ENCODE measurements at regions not wholly inside any gene's neighbourhood (a gene's known extent, or its start where the extent isn't known, plus 50 kb on each side); places are given as distances from the start of the nearest gene placed in this dataset.

DNA sequence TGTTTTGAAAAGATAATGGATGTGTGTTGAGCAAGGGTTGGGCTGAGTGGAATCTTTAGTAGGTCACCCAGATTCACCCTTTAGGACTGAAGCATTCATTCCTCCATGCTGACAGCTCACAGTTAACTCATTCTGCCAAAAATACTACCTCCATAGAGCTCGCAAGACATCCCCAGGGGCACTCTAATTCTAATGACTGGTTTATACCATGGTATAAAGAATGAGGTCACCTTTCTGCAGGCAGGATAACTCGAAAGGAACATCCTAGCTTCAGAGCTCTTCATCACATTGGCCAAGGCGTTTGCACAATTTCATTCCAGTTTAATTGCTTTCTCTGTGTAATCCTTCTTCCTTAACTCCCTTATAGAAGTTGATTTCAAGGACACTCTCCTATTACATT lies 1257.2 kb upstream of the EYS start:
- TF ChIP-seq, protein P1, sequence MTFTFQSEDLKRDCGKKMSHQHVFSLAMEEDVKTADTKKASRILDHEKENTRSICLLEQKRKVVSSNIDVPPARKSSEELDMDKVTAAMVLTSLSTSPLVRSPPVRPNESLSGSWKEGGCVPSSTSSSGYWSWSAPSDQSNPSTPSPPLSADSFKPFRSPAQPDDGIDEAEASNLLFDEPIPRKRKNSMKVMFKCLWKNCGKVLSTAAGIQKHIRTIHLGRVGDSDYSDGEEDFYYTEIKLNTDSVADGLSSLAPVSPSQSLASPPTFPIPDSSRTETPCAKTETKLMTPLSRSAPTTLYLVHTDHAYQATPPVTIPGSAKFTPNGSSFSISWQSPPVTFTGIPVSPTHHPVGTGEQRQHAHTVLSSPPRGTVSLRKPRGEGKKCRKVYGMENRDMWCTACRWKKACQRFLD (tag by site-specific recombination; IDR thresholded peaks at IDR 0.05) = no peak
- TF ChIP-seq, protein P2, sequence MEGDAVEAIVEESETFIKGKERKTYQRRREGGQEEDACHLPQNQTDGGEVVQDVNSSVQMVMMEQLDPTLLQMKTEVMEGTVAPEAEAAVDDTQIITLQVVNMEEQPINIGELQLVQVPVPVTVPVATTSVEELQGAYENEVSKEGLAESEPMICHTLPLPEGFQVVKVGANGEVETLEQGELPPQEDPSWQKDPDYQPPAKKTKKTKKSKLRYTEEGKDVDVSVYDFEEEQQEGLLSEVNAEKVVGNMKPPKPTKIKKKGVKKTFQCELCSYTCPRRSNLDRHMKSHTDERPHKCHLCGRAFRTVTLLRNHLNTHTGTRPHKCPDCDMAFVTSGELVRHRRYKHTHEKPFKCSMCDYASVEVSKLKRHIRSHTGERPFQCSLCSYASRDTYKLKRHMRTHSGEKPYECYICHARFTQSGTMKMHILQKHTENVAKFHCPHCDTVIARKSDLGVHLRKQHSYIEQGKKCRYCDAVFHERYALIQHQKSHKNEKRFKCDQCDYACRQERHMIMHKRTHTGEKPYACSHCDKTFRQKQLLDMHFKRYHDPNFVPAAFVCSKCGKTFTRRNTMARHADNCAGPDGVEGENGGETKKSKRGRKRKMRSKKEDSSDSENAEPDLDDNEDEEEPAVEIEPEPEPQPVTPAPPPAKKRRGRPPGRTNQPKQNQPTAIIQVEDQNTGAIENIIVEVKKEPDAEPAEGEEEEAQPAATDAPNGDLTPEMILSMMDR (tag by site-specific recombination; IDR thresholded peaks at IDR 0.05) = no peak
- TF ChIP-seq MEIS1 (CRISPR knock-in tag; IDR thresholded peaks at IDR 0.05; ENCODE audit: borderline replicate concordance) = no peak
- TF ChIP-seq, protein P3, sequence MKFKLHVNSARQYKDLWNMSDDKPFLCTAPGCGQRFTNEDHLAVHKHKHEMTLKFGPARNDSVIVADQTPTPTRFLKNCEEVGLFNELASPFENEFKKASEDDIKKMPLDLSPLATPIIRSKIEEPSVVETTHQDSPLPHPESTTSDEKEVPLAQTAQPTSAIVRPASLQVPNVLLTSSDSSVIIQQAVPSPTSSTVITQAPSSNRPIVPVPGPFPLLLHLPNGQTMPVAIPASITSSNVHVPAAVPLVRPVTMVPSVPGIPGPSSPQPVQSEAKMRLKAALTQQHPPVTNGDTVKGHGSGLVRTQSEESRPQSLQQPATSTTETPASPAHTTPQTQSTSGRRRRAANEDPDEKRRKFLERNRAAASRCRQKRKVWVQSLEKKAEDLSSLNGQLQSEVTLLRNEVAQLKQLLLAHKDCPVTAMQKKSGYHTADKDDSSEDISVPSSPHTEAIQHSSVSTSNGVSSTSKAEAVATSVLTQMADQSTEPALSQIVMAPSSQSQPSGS (tag by site-specific recombination; IDR thresholded peaks at IDR 0.05; ENCODE audit: low read depth) = no peak
- TF ChIP-seq, protein P4, sequence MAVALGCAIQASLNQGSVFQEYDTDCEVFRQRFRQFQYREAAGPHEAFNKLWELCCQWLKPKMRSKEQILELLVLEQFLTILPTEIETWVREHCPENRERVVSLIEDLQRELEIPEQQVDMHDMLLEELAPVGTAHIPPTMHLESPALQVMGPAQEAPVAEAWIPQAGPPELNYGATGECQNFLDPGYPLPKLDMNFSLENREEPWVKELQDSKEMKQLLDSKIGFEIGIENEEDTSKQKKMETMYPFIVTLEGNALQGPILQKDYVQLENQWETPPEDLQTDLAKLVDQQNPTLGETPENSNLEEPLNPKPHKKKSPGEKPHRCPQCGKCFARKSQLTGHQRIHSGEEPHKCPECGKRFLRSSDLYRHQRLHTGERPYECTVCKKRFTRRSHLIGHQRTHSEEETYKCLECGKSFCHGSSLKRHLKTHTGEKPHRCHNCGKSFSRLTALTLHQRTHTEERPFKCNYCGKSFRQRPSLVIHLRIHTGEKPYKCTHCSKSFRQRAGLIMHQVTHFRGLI (tag by site-specific recombination; IDR thresholded peaks at IDR 0.05) = no peak
- TF ChIP-seq ZNF514 (tag by site-specific recombination; IDR thresholded peaks at IDR 0.05) = no peak
- no peak for TF ChIP-seq KLF16 (tag by site-specific recombination; IDR thresholded peaks at IDR 0.05)
- TF ChIP-seq, protein P5, sequence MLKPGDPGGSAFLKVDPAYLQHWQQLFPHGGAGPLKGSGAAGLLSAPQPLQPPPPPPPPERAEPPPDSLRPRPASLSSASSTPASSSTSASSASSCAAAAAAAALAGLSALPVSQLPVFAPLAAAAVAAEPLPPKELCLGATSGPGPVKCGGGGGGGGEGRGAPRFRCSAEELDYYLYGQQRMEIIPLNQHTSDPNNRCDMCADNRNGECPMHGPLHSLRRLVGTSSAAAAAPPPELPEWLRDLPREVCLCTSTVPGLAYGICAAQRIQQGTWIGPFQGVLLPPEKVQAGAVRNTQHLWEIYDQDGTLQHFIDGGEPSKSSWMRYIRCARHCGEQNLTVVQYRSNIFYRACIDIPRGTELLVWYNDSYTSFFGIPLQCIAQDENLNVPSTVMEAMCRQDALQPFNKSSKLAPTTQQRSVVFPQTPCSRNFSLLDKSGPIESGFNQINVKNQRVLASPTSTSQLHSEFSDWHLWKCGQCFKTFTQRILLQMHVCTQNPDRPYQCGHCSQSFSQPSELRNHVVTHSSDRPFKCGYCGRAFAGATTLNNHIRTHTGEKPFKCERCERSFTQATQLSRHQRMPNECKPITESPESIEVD (tag by site-specific recombination; IDR thresholded peaks at IDR 0.05) = no peak
- TF ChIP-seq, protein P6, sequence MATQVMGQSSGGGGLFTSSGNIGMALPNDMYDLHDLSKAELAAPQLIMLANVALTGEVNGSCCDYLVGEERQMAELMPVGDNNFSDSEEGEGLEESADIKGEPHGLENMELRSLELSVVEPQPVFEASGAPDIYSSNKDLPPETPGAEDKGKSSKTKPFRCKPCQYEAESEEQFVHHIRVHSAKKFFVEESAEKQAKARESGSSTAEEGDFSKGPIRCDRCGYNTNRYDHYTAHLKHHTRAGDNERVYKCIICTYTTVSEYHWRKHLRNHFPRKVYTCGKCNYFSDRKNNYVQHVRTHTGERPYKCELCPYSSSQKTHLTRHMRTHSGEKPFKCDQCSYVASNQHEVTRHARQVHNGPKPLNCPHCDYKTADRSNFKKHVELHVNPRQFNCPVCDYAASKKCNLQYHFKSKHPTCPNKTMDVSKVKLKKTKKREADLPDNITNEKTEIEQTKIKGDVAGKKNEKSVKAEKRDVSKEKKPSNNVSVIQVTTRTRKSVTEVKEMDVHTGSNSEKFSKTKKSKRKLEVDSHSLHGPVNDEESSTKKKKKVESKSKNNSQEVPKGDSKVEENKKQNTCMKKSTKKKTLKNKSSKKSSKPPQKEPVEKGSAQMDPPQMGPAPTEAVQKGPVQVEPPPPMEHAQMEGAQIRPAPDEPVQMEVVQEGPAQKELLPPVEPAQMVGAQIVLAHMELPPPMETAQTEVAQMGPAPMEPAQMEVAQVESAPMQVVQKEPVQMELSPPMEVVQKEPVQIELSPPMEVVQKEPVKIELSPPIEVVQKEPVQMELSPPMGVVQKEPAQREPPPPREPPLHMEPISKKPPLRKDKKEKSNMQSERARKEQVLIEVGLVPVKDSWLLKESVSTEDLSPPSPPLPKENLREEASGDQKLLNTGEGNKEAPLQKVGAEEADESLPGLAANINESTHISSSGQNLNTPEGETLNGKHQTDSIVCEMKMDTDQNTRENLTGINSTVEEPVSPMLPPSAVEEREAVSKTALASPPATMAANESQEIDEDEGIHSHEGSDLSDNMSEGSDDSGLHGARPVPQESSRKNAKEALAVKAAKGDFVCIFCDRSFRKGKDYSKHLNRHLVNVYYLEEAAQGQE (tag by site-specific recombination; IDR thresholded peaks at IDR 0.05) = no peak
- TF ChIP-seq ZNF670 (tag by site-specific recombination; IDR thresholded peaks at IDR 0.05; ENCODE audit: low read depth) = no peak
- no peak for TF ChIP-seq TCF7L2 (IDR thresholded peaks at IDR 0.05; ENCODE audit: borderline replicate concordance, low read depth, low read length)

All from HEK293 (cell line).